Transverse colon (tissue), 4 donors: ENCODE measurements at regions not wholly inside any gene's neighbourhood (a gene's known extent, or its start where the extent isn't known, plus 50 kb on each side); places are given as distances from the start of the nearest gene placed in this dataset.
"Not testable (repeated sequence)": the region's sequence is repeated elsewhere in the genome, so short reads cannot be mapped to it uniquely, and the experiment has no call there.

Source experiments
- EP300 ChIP-seq: sonication (generic); formaldehyde crosslinking; IDR thresholded peaks from one replicate; pipeline ENCODE4 v1.6.1; 2017; ENCODE audit warnings: antibody characterized with exemption, low read depth
- POLR2AphosphoS5 ChIP-seq, 3 donors: sonication (generic); formaldehyde crosslinking; IDR thresholded peaks; one replicate each; pipeline ENCODE4 v1.6.1; 2016; ENCODE audit warnings: antibody characterized with exemption in 3 of 3
- TF ChIP-seq, protein P1 (sequence below), 5 experiments: fragments of 200-600 bp in 3 of 5; fragments of 450-650 bp in 2 of 5; sonication (generic) in 3 of 5; IDR thresholded peaks; 1 replicate in 2 of 5; 2 replicates in 3 of 5; pipeline ENCODE4 v1.5.1; 2016 to 2017; ENCODE audit warnings: antibody characterized with exemption in 5 of 5, inconsistent platforms in 3 of 5, mild to moderate bottlenecking in 2 of 5, moderate library complexity in 1 of 5

DNA sequence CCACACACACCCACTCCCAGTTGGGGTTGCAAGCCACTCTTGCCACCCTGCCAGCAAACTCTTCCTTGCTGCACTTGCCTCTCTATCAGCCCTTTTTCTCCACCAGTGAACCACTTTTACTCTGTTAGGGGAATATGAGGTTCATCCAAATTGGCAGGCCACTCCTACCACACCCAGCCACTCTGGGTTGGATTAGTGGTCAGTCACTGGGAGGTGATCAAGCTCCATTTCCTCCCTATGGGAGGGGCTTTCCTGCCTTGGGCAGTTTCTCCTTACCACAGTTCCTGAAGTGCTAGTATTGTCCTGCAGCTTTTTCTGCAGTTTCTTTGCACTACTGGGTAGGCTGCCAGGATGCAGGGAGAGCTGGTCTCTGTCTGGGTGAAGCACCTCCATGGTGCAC is 395.3 kb downstream of the CDY2B start:
- TF ChIP-seq, protein P1, sequence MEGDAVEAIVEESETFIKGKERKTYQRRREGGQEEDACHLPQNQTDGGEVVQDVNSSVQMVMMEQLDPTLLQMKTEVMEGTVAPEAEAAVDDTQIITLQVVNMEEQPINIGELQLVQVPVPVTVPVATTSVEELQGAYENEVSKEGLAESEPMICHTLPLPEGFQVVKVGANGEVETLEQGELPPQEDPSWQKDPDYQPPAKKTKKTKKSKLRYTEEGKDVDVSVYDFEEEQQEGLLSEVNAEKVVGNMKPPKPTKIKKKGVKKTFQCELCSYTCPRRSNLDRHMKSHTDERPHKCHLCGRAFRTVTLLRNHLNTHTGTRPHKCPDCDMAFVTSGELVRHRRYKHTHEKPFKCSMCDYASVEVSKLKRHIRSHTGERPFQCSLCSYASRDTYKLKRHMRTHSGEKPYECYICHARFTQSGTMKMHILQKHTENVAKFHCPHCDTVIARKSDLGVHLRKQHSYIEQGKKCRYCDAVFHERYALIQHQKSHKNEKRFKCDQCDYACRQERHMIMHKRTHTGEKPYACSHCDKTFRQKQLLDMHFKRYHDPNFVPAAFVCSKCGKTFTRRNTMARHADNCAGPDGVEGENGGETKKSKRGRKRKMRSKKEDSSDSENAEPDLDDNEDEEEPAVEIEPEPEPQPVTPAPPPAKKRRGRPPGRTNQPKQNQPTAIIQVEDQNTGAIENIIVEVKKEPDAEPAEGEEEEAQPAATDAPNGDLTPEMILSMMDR (IDR thresholded peaks at IDR 0.05) = not testable (repeated sequence)
- TF ChIP-seq POLR2AphosphoS5 (IDR thresholded peaks at IDR 0.05); EP300: not testable (repeated sequence)
